Upper lobe of left lung (tissue), 4 donors: ENCODE measurements at regions not wholly inside any gene's neighbourhood (a gene's known extent, or its start where the extent isn't known, plus 50 kb on each side); places are given as distances from the start of the nearest gene placed in this dataset.

Source experiments
- EP300 ChIP-seq, 4 donors: sonication (generic); formaldehyde crosslinking; IDR thresholded peaks; one replicate each; pipeline ENCODE4 v1.5.1; 2017; ENCODE audit warnings: antibody characterized with exemption in 4 of 4, control low read depth in 2 of 4
- POLR2AphosphoS5 ChIP-seq, 2 donors: sonication (generic); formaldehyde crosslinking; IDR thresholded peaks; one replicate each; pipeline ENCODE4 v1.5.1; 2017; ENCODE audit warnings: antibody characterized with exemption in 2 of 2
- TF ChIP-seq, protein P1 (sequence below), 6 experiments: fragments of 450-650 bp in 4 of 6; fragments of 200-600 bp in 2 of 6; sonication (generic) in 2 of 6; IDR thresholded peaks; one replicate each; pipeline ENCODE4 v1.5.1; 2016 to 2019; ENCODE audit warnings: antibody characterized with exemption in 6 of 6

DNA sequence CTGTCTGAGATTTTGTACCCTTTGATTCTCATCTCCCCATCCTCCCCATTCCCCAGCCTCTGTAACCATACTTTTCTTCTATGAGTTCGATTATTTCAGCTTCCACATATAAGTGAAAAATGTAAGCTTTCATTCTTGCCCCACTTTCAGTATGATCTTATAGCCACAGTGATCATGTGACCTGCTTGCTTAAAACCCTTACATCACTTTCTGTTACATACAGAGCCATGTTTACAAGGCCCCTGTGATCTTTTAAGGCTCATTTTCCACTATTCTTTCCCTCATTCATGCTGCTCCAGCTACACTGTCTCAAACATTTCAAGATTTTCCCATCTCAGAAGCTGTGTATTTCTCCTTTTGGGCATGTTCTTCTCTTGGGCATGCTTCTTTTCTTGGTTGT, 147.7 kb downstream of the DCK start:
- TF ChIP-seq EP300 (IDR thresholded peaks at IDR 0.05) (no peak), POLR2AphosphoS5 (IDR thresholded peaks at IDR 0.05) (no peak)
- TF ChIP-seq, protein P1, sequence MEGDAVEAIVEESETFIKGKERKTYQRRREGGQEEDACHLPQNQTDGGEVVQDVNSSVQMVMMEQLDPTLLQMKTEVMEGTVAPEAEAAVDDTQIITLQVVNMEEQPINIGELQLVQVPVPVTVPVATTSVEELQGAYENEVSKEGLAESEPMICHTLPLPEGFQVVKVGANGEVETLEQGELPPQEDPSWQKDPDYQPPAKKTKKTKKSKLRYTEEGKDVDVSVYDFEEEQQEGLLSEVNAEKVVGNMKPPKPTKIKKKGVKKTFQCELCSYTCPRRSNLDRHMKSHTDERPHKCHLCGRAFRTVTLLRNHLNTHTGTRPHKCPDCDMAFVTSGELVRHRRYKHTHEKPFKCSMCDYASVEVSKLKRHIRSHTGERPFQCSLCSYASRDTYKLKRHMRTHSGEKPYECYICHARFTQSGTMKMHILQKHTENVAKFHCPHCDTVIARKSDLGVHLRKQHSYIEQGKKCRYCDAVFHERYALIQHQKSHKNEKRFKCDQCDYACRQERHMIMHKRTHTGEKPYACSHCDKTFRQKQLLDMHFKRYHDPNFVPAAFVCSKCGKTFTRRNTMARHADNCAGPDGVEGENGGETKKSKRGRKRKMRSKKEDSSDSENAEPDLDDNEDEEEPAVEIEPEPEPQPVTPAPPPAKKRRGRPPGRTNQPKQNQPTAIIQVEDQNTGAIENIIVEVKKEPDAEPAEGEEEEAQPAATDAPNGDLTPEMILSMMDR (IDR thresholded peaks at IDR 0.05), result no peak
